PC-3 (cell line): ENCODE measurements at regions not wholly inside any gene's neighbourhood (a gene's known extent, or its start where the extent isn't known, plus 50 kb on each side); places are given as distances from the start of the nearest gene placed in this dataset.

Experiments used
- CTCF ChIP-seq: fragments of 300-600 bp; sonication (generic); conservative IDR thresholded peaks from 2 replicates; pipeline ENCODE4 v1.5.1; 2017; ENCODE audit warnings: antibody characterized with exemption, low read depth, mild to moderate bottlenecking, low read length
- EZH2 ChIP-seq: fragments of 300-600 bp; sonication (generic); IDR thresholded peaks from one replicate; pipeline ENCODE4 v1.6.1; 2017; ENCODE audit warnings: antibody characterized with exemption, mild to moderate bottlenecking, low read length; ENCODE audit not compliant: unreplicated experiment
- EZH2phosphoT487 ChIP-seq: fragments of 300-600 bp; sonication (generic); IDR thresholded peaks from 2 replicates; pipeline ENCODE4 v1.6.1; 2018; ENCODE audit warnings: mild to moderate bottlenecking, antibody characterized with exemption, low read length, borderline replicate concordance

GRCh38 chr10:111593578-111593977 is 516.7 kb downstream of the ADRA2A start:
- no peak for TF ChIP-seq CTCF
- no peak for TF ChIP-seq EZH2
- TF ChIP-seq EZH2phosphoT487: no peak
